ENCODE measurements at regions not wholly inside any gene's neighbourhood (a gene's known extent, or its start where the extent isn't known, plus 50 kb on each side); places are given as distances from the start of the nearest gene placed in this dataset.

DNA sequence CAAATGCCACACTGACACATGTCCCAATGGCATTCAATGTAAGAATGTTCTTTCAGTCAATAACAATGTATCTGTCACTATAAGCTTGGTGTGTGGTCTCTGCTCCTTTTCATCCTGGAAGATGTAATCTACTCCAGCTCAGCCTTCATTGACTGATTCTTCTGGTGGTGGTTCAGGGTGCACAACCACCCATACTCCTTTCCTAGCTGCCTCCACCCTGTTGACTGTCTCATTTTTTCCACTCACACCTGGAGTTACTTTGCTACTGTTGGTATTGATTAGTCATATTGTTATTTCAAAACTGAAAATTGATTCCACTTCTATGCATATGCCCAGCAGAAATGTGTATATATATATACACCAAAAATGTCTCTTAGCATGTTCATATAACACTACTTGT, 140.5 kb downstream of the ASB9 start:
- no peak overlapping the region for H3K27ac ChIP-seq (ENCODE audit: extremely low read depth, low read depth, low read length)
- H3K4me3 ChIP-seq (ENCODE audit: low read depth, low read length): no peak overlapping the region
- CTCF ChIA-PET: interaction anchor here (3.3 kb wide), 1 partner anchor 15 kb away, joined by 15 read pairs; no protein-coding TSS in a partner anchor
- no peaks in the 10 kb centered on the region for H3K36me3 ChIP-seq (ENCODE audit: control insufficient read depth in 2 of 2, insufficient read depth in 1 of 2, low read length in 2 of 2)
- TF ChIP-seq ZNF518A (tag by site-specific recombination; conservative IDR thresholded peaks at IDR 0.05; ENCODE audit: low read depth) (no peak), ZNF610 (tag by site-specific recombination; IDR thresholded peaks at IDR 0.05; ENCODE audit: borderline replicate concordance) (no peak), ZBTB44 (tag by site-specific recombination; IDR thresholded peaks at IDR 0.05) (no peak), ZNF132 (tag by site-specific recombination; IDR thresholded peaks at IDR 0.05; ENCODE audit: borderline replicate concordance) (no peak), ZNF423 (tag by site-specific recombination; IDR thresholded peaks at IDR 0.05) (no peak), GLIS1 (tag by site-specific recombination; IDR thresholded peaks at IDR 0.05) (no peak), ZNF596 (tag by site-specific recombination; IDR thresholded peaks at IDR 0.05) (no peak), ZNF76 (tag by site-specific recombination; IDR thresholded peaks at IDR 0.05; ENCODE audit: borderline replicate concordance, low read depth) (no peak), GLIS2 (tag by site-specific recombination; IDR thresholded peaks at IDR 0.05) (no peak), ZNF426 (tag by site-specific recombination; IDR thresholded peaks at IDR 0.05) (no peak), ZNF2 (tag by site-specific recombination; IDR thresholded peaks at IDR 0.05) (no peak), ZNF214 (tag by site-specific recombination; IDR thresholded peaks at IDR 0.05; ENCODE audit: borderline replicate concordance) (no peak), ZNF174 (tag by site-specific recombination; IDR thresholded peaks at IDR 0.05) (no peak), ZFP3 (tag by site-specific recombination; IDR thresholded peaks at IDR 0.05; ENCODE audit: low read depth) (no peak), ZNF529 (tag by site-specific recombination; IDR thresholded peaks at IDR 0.05; ENCODE audit: insufficient replicate concordance) (no peak)
- TF ChIP-seq, protein P1, sequence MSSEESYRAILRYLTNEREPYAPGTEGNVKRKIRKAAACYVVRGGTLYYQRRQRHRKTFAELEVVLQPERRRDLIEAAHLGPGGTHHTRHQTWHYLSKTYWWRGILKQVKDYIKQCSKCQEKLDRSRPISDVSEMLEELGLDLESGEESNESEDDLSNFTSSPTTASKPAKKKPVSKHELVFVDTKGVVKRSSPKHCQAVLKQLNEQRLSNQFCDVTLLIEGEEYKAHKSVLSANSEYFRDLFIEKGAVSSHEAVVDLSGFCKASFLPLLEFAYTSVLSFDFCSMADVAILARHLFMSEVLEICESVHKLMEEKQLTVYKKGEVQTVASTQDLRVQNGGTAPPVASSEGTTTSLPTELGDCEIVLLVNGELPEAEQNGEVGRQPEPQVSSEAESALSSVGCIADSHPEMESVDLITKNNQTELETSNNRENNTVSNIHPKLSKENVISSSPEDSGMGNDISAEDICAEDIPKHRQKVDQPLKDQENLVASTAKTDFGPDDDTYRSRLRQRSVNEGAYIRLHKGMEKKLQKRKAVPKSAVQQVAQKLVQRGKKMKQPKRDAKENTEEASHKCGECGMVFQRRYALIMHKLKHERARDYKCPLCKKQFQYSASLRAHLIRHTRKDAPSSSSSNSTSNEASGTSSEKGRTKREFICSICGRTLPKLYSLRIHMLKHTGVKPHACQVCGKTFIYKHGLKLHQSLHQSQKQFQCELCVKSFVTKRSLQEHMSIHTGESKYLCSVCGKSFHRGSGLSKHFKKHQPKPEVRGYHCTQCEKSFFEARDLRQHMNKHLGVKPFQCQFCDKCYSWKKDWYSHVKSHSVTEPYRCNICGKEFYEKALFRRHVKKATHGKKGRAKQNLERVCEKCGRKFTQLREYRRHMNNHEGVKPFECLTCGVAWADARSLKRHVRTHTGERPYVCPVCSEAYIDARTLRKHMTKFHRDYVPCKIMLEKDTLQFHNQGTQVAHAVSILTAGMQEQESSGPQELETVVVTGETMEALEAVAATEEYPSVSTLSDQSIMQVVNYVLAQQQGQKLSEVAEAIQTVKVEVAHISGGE (tag by site-specific recombination; conservative IDR thresholded peaks at IDR 0.05; ENCODE audit: low read depth): no peak
- TF ChIP-seq, protein P2, sequence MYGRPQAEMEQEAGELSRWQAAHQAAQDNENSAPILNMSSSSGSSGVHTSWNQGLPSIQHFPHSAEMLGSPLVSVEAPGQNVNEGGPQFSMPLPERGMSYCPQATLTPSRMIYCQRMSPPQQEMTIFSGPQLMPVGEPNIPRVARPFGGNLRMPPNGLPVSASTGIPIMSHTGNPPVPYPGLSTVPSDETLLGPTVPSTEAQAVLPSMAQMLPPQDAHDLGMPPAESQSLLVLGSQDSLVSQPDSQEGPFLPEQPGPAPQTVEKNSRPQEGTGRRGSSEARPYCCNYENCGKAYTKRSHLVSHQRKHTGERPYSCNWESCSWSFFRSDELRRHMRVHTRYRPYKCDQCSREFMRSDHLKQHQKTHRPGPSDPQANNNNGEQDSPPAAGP (tag by site-specific recombination; IDR thresholded peaks at IDR 0.05): no peak
- POLR2A ChIA-PET: no interaction called here
- no peaks in the 10 kb centered on the region for H3K4me1 ChIP-seq (ENCODE audit: control insufficient read depth, insufficient read depth, low read length)
- H3K9me3 ChIP-seq (ENCODE audit: control insufficient read depth, insufficient read depth, low read depth, low read length): no peaks in the 10 kb centered on the region; the same call in 1 of the 2 replicates

Data from HEK293 (cell line).